ENCODE measurements at regions not wholly inside any gene's neighbourhood (a gene's known extent, or its start where the extent isn't known, plus 50 kb on each side); places are given as distances from the start of the nearest gene placed in this dataset.

- DNase-seq (ENCODE audit: low read depth in 1 of 2, low spot score in 1 of 2), result no peak
Observed at GRCh38 chr4:152115794-152116193, 355.0 kb upstream of the GATB start.

- no peak for DNase-seq (ENCODE audit: low read depth in 1 of 2, low spot score in 1 of 2)
Observed at GRCh38 chr4:152115118-152115517, 354.3 kb upstream of the GATB start.

- DNase-seq (ENCODE audit: low read depth in 1 of 2, low spot score in 1 of 2), result no peak
Observed at GRCh38 chr4:152114562-152114961, 353.8 kb upstream of the GATB start.

- no peak for DNase-seq (ENCODE audit: low read depth in 1 of 2, low spot score in 1 of 2)
Observed at GRCh38 chr4:152112887-152113286, 352.1 kb upstream of the GATB start.

GRCh38 chr4:152112190-152112589, 351.4 kb upstream of the GATB start:
- no peak for DNase-seq (ENCODE audit: low read depth in 1 of 2, low spot score in 1 of 2)

- DNase-seq (ENCODE audit: low read depth in 1 of 2, low spot score in 1 of 2), result no peak
Observed at GRCh38 chr4:152110780-152111179, 350.0 kb upstream of the GATB start.

GRCh38 chr4:152109531-152110509, 349.0 kb upstream of the GATB start:
- DNase-seq (ENCODE audit: low read depth in 1 of 2, low spot score in 1 of 2), result no peak

- DNase-seq (ENCODE audit: low read depth in 1 of 2, low spot score in 1 of 2), result no peak
Observed at GRCh38 chr4:152107736-152108500, 347.1 kb upstream of the GATB start.

- no peak for DNase-seq (ENCODE audit: low read depth in 1 of 2, low spot score in 1 of 2)
Observed at GRCh38 chr4:152106781-152107321, 346.0 kb upstream of the GATB start.

GRCh38 chr4:152106113-152106763, 345.4 kb upstream of the GATB start:
- no peak for DNase-seq (ENCODE audit: low read depth in 1 of 2, low spot score in 1 of 2)

GRCh38 chr4:152104901-152105357, 344.1 kb upstream of the GATB start:
- DNase-seq (ENCODE audit: low read depth in 1 of 2, low spot score in 1 of 2), result no peak

GRCh38 chr4:152104356-152104755, 343.5 kb upstream of the GATB start:
- DNase-seq (ENCODE audit: low read depth in 1 of 2, low spot score in 1 of 2), result no peak

GRCh38 chr4:152103181-152103901, 342.5 kb upstream of the GATB start:
- DNase-seq (ENCODE audit: low read depth in 1 of 2, low spot score in 1 of 2), result no peak

GRCh38 chr4:152102436-152103000, 341.7 kb upstream of the GATB start:
- no peak for DNase-seq (ENCODE audit: low read depth in 1 of 2, low spot score in 1 of 2)

- DNase-seq (ENCODE audit: low read depth in 1 of 2, low spot score in 1 of 2), result no peak
Observed at GRCh38 chr4:152101556-152102435, 341.0 kb upstream of the GATB start.

GRCh38 chr4:152100379-152101201, 339.8 kb upstream of the GATB start:
- DNase-seq (ENCODE audit: low read depth in 1 of 2, low spot score in 1 of 2), result peak; percentile 53 to 62

- DNase-seq (ENCODE audit: low read depth in 1 of 2, low spot score in 1 of 2), result no peak
Observed at GRCh38 chr4:152099981-152100378, 339.2 kb upstream of the GATB start.

- no peak for DNase-seq (ENCODE audit: low read depth in 1 of 2, low spot score in 1 of 2)
Observed at GRCh38 chr4:152099555-152099954, 338.7 kb upstream of the GATB start.
